B cell (primary cell): ENCODE measurements at regions not wholly inside any gene's neighbourhood (a gene's known extent, or its start where the extent isn't known, plus 50 kb on each side); places are given as distances from the start of the nearest gene placed in this dataset.

Source experiments
- ATAC-seq: fragments of 200-7000 bp; cut with Tn5 transposase; one replicate; pipeline ENCODE4 v1.10.0; 2021; ENCODE audit warnings: low read depth, mild to moderate bottlenecking, moderate number of reproducible peaks, moderate library complexity
- CTCF ChIA-PET: fragments of 350-600 bp; sonication (Branson Sonifier 250); formaldehyde crosslinking; loops from one replicate; lab custom pipeline; 2021; ENCODE audit warnings: antibody characterized with exemption, inconsistent platforms; lab: Charles Lee
- POLR2A ChIA-PET: fragments of 350-600 bp; sonication (Branson Sonifier 250); formaldehyde crosslinking; loops from one replicate; lab custom pipeline; 2021; ENCODE audit warnings: antibody characterized with exemption; lab: Charles Lee
- DNase-seq: peaks from one replicate; pipeline ENCODE4 v3.0.0; 2013
- H2AFZ ChIP-seq: 2 replicates; pipeline ENCODE4 v1.6.1; 2012; ENCODE audit warnings: mild to moderate bottlenecking, low read depth, low read length; ENCODE audit not compliant: insufficient read depth, poor library complexity, severe bottlenecking
- H3K27ac ChIP-seq, 2 donors: 1 replicate in 1 of 2; 2 replicates in 1 of 2; pipeline ENCODE4 v1.5.1; 2012 to 2013; ENCODE audit warnings: low read length in 2 of 2, mild to moderate bottlenecking in 2 of 2, moderate library complexity in 1 of 2
- H3K27me3 ChIP-seq, 4 experiments: fragments of 200-600 bp in 1 of 4; sonication (generic) in 1 of 4; replicated peaks in 1 of 4; 1 replicate in 2 of 4; 2 replicates in 2 of 4; pipeline versions ENCODE4 v1.6.1 to v1.7.0; 2013 to 2016; ENCODE audit warnings: low read length in 3 of 4, mild to moderate bottlenecking in 2 of 4, mixed read lengths in 1 of 4, moderate library complexity in 1 of 4; ENCODE audit not compliant: insufficient read depth in 4 of 4, control insufficient read depth in 3 of 4; ENCODE audit errors: control extremely low read depth in 1 of 4
- H3K36me3 ChIP-seq, 2 experiments: replicated peaks in 1 of 2; 1 replicate in 1 of 2; 2 replicates in 1 of 2; pipeline versions ENCODE4 v1.6.1 to v1.7.1; 2013; ENCODE audit warnings: low read length in 1 of 2; ENCODE audit not compliant: insufficient read depth in 2 of 2, control insufficient read depth in 1 of 2; ENCODE audit errors: control extremely low read depth in 1 of 2, extremely low read depth in 1 of 2
- H3K4me1 ChIP-seq, 2 donors: fragments of 200-600 bp in 1 of 2; sonication (generic) in 1 of 2; 1 replicate in 1 of 2; 2 replicates in 1 of 2; pipeline versions ENCODE4 v1.5.1 to v1.6.1; 2013 to 2017; ENCODE audit warnings: low read length in 2 of 2; ENCODE audit not compliant: control insufficient read depth in 2 of 2, insufficient read depth in 2 of 2
- H3K4me2 ChIP-seq: replicated peaks from 2 replicates; pipeline ENCODE3; 2012; ENCODE audit warnings: mild to moderate bottlenecking, low read depth, low read length; ENCODE audit not compliant: poor library complexity, severe bottlenecking
- H3K4me3 ChIP-seq, 5 experiments: fragments of 200-600 bp in 1 of 5; sonication (generic) in 1 of 5; 1 replicate in 3 of 5; 2 replicates in 2 of 5; pipeline versions ENCODE4 v1.5.1 to v1.7.0; 2011 to 2016; ENCODE audit warnings: low read length in 4 of 5, mild to moderate bottlenecking in 4 of 5, low read depth in 2 of 5, control low read depth in 1 of 5, moderate library complexity in 1 of 5; ENCODE audit not compliant: insufficient read depth in 1 of 5; ENCODE audit errors: control extremely low read depth in 1 of 5, extremely low read depth in 1 of 5
- H3K79me2 ChIP-seq: fragments of 200-600 bp; sonication (generic); one replicate; pipeline ENCODE4 v1.6.0; 2016; ENCODE audit warnings: low read length; ENCODE audit not compliant: control insufficient read depth, insufficient read depth
- H3K9ac ChIP-seq: fragments of 200-600 bp; sonication (generic); 2 replicates; pipeline ENCODE4 v1.6.1; 2017; ENCODE audit warnings: mild to moderate bottlenecking, low read length, moderate library complexity
- H3K9me3 ChIP-seq, 3 donors: one replicate each; pipeline versions ENCODE4 v1.6.1 to v1.7.1; 2013; ENCODE audit warnings: low read length in 2 of 3; ENCODE audit not compliant: control insufficient read depth in 2 of 3, insufficient read depth in 1 of 3; ENCODE audit errors: control extremely low read depth in 1 of 3
- H4K20me1 ChIP-seq: 2 replicates; pipeline ENCODE4 v1.6.0; 2012; ENCODE audit warnings: mild to moderate bottlenecking, low read length; ENCODE audit not compliant: insufficient read depth, control insufficient read depth, poor library complexity, severe bottlenecking
- H3K27ac Mint-ChIP-seq: one replicate; pipeline ENCODE4 v1.8.0; 2021; ENCODE audit warnings: mixed read lengths
- H3K27me3 Mint-ChIP-seq: one replicate; pipeline ENCODE4 v1.8.0; 2021; ENCODE audit warnings: mixed read lengths
- H3K4me1 Mint-ChIP-seq: one replicate; pipeline ENCODE4 v1.8.0; 2021; ENCODE audit warnings: mixed read lengths
- H3K4me3 Mint-ChIP-seq: one replicate; pipeline ENCODE4 v1.8.0; 2021; ENCODE audit warnings: mixed read lengths
- H3K9me3 Mint-ChIP-seq: one replicate; pipeline ENCODE4 v1.8.0; 2022; ENCODE audit warnings: mixed read lengths; ENCODE audit not compliant: insufficient read depth
- EZH2 ChIP-seq: IDR thresholded peaks from 2 replicates; pipeline ENCODE4 v1.6.1; 2012; ENCODE audit warnings: borderline replicate concordance, low read depth, mild to moderate bottlenecking, moderate library complexity, low read length; ENCODE audit not compliant: insufficient read depth, poor library complexity, severe bottlenecking
- WGBS: methylation state at CpG from one replicate; pipeline ENCODE4 v1.1.5; 2013; ENCODE audit warnings: missing lambda C conversion rate; ENCODE audit not compliant: insufficient coverage; 5-methylcytosine and 5-hydroxymethylcytosine counted together
- intact Hi-C: fragments of 100-400 bp; cut with micrococcal nuclease; formaldehyde crosslinking; loops from one replicate; pipeline ENCODE4 v1.10.0; 2022
- TF ChIP-seq, protein P1 (sequence below): fragments of 200-600 bp; IDR thresholded peaks from one replicate; pipeline ENCODE4 v1.8.0; 2022; ENCODE audit warnings: antibody characterized with exemption, mild to moderate bottlenecking

DNA sequence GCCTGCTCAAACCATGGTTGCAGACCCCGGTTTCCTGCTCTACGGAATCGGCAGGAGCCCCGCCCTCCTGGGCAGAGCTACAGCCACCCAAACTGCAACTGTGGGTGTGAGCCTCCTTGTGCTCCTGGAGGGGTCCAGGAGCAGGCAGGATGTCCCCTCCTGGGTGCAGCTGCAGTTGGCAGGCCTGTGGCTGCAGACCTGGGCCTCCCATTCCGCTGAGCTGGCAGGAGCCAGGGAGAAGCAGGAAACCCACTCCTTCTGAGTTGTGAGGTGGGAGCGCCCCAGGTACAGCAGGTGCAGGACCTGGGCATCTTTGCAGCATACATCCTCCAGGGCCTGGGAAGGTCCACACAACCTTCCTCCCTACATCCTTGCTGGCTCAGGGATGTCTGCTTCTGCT lies 578.7 kb upstream of the USP24 start:
- no peaks in the 10 kb centered on the region for H3K4me1 ChIP-seq
- H3K27ac Mint-ChIP-seq, result no peak overlapping the region
- H3K36me3 ChIP-seq, result no peaks in the 10 kb centered on the region
- no peaks in the 10 kb centered on the region for H3K9me3 Mint-ChIP-seq
- intact Hi-C loops, result no loop called here
- ATAC-seq (no peak), DNase-seq (no peak)
- no peak overlapping the region for H2AFZ ChIP-seq
- no peaks in the 10 kb centered on the region for H3K79me2 ChIP-seq
- H3K27me3 ChIP-seq, result no peaks in the 10 kb centered on the region
- H3K27ac ChIP-seq, result no peak overlapping the region
- no peak overlapping the region for H3K4me3 ChIP-seq
- H3K9ac ChIP-seq, result no peak overlapping the region
- H3K4me1 Mint-ChIP-seq, result no peaks in the 10 kb centered on the region
- no peak overlapping the region for H3K4me3 Mint-ChIP-seq
- TF ChIP-seq, protein P1, sequence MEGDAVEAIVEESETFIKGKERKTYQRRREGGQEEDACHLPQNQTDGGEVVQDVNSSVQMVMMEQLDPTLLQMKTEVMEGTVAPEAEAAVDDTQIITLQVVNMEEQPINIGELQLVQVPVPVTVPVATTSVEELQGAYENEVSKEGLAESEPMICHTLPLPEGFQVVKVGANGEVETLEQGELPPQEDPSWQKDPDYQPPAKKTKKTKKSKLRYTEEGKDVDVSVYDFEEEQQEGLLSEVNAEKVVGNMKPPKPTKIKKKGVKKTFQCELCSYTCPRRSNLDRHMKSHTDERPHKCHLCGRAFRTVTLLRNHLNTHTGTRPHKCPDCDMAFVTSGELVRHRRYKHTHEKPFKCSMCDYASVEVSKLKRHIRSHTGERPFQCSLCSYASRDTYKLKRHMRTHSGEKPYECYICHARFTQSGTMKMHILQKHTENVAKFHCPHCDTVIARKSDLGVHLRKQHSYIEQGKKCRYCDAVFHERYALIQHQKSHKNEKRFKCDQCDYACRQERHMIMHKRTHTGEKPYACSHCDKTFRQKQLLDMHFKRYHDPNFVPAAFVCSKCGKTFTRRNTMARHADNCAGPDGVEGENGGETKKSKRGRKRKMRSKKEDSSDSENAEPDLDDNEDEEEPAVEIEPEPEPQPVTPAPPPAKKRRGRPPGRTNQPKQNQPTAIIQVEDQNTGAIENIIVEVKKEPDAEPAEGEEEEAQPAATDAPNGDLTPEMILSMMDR, result no peak
- no peak for TF ChIP-seq EZH2
- no peaks in the 10 kb centered on the region for H4K20me1 ChIP-seq
- 96% methylated on average over 5 of the region's 6 CpGs for WGBS
- no peak overlapping the region for H3K4me2 ChIP-seq
- ChIA-PET CTCF (no interaction called here), POLR2A (no interaction called here)
- peaks cover 0 to 9% (median 1%) of the 10 kb centered on the region in 3 donors for H3K9me3 ChIP-seq
- H3K27me3 Mint-ChIP-seq, result peaks cover 3% of the 10 kb centered on the region

DNA sequence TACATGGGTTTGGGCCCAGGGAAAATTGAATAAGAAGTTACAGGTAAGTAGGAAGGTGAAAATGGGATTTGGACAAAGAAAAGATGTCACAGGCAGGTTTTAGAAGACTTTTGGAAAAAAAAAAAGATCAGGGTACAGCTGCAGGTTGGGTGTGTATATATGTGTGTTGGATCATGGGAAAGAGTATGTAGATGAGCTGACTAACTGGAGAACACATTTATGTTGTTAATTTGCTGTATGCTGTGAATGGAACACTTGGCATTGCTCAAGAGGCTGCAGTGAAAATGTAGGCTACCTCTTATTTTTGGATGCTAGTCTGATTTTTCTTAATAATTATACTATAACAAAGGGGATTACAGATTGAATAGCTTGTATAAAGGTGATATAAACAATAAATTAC lies 577.7 kb upstream of the USP24 start:
- intact Hi-C loops, result no loop called here
- ChIA-PET CTCF (no interaction called here), POLR2A (no interaction called here)
- no peak overlapping the region for H3K27ac ChIP-seq
- Mint-ChIP-seq H3K27ac (no peak overlapping the region), H3K4me3 (no peak overlapping the region), H3K9me3 (no peaks in the 10 kb centered on the region), H3K4me1 (no peaks in the 10 kb centered on the region), H3K27me3 (peaks cover 3% of the 10 kb centered on the region)
- no peaks in the 10 kb centered on the region for H3K27me3 ChIP-seq
- TF ChIP-seq, protein P1, result no peak
- TF ChIP-seq EZH2, result no peak
- H3K9ac ChIP-seq, result no peak overlapping the region
- ATAC-seq (no peak), DNase-seq (no peak)
- no peaks in the 10 kb centered on the region for H4K20me1 ChIP-seq
- no peak overlapping the region for H3K4me2 ChIP-seq
- H3K79me2 ChIP-seq, result no peaks in the 10 kb centered on the region
- no peaks in the 10 kb centered on the region for H3K36me3 ChIP-seq
- H3K4me1 ChIP-seq, result no peaks in the 10 kb centered on the region
- H2AFZ ChIP-seq, result no peak overlapping the region
- H3K9me3 ChIP-seq, result peaks cover 0 to 9% (median 1%) of the 10 kb centered on the region in 3 donors
- no peak overlapping the region for H3K4me3 ChIP-seq
